T-helper 17 cell (primary cell): ENCODE measurements at regions not wholly inside any gene's neighbourhood (a gene's known extent, or its start where the extent isn't known, plus 50 kb on each side); places are given as distances from the start of the nearest gene placed in this dataset.
A peak's percentile ranks its signal among the peaks of the same experiment; 100 is the strongest.

Experiments used
- ATAC-seq: fragments of 150-1000 bp; cut with Tn5 transposase; 2 replicates; pipeline ENCODE4 v1.10.0; 2021; ENCODE audit warnings: mild to moderate bottlenecking, moderate library complexity
- DNase-seq, 3 donors: peaks; one replicate each; pipeline versions ENCODE4 v3.0.0 to v3.0.0-alpha.2; 2020 to 2021
- H3K9me3 ChIP-seq: one replicate; pipeline ENCODE4 v1.7.0; 2013; ENCODE audit warnings: low read length, mild to moderate bottlenecking; ENCODE audit not compliant: control insufficient read depth, poor library complexity, severe bottlenecking
- H3K27ac Mint-ChIP-seq: one replicate; pipeline ENCODE4 v1.8.0; 2022; ENCODE audit warnings: mild to moderate bottlenecking, moderate library complexity, mixed read lengths
- H3K27me3 Mint-ChIP-seq: one replicate; pipeline ENCODE4 v1.8.0; 2022; ENCODE audit warnings: mixed read lengths
- H3K36me3 Mint-ChIP-seq: one replicate; pipeline ENCODE4 v1.8.0; 2022; ENCODE audit warnings: low read depth, mixed read lengths
- H3K4me1 Mint-ChIP-seq: one replicate; pipeline ENCODE4 v1.8.0; 2022; ENCODE audit warnings: mild to moderate bottlenecking, mixed read lengths
- H3K4me3 Mint-ChIP-seq: one replicate; pipeline ENCODE4 v1.8.0; 2022; ENCODE audit warnings: mild to moderate bottlenecking, moderate library complexity, mixed read lengths

GRCh38 chr6:156507106-156507505 is 270.1 kb upstream of the ARID1B start:
- ATAC-seq (no peak), DNase-seq (no peak)
- Mint-ChIP-seq H3K4me1 (peaks cover 13% of the 10 kb centered on the region), H3K4me3 (peak overlapping the region; percentile 32), H3K36me3 (no peaks in the 10 kb centered on the region), H3K27me3 (peaks cover 26% of the 10 kb centered on the region), H3K27ac (no peak overlapping the region)
- no peaks in the 10 kb centered on the region for H3K9me3 ChIP-seq

GRCh38 chr6:156502969-156503504 is 274.1 kb upstream of the ARID1B start:
- no peak for DNase-seq
- ATAC-seq: no peak
- H3K9me3 ChIP-seq: no peaks in the 10 kb centered on the region
- Mint-ChIP-seq H3K27ac (no peak overlapping the region), H3K36me3 (no peaks in the 10 kb centered on the region), H3K4me1 (peaks cover 4% of the 10 kb centered on the region), H3K4me3 (no peak overlapping the region), H3K27me3 (peaks cover 9% of the 10 kb centered on the region)

- peaks cover 3% of the 10 kb centered on the region for H3K9me3 ChIP-seq
- DNase-seq (no peak), ATAC-seq (no peak)
- H3K27me3 Mint-ChIP-seq: peaks cover 5% of the 10 kb centered on the region
- H3K36me3 Mint-ChIP-seq: no peaks in the 10 kb centered on the region
- H3K4me1 Mint-ChIP-seq: no peaks in the 10 kb centered on the region
- H3K4me3 Mint-ChIP-seq: no peak overlapping the region
- no peak overlapping the region for H3K27ac Mint-ChIP-seq
Measured at GRCh38 chr6:156497618-156498017, 279.6 kb upstream of the ARID1B start.

GRCh38 chr6:156487877-156488276 is 289.3 kb upstream of the ARID1B start:
- no peaks in the 10 kb centered on the region for H3K36me3 Mint-ChIP-seq
- H3K4me1 Mint-ChIP-seq: no peaks in the 10 kb centered on the region
- DNase-seq: no peak

GRCh38 chr6:156485150-156485549 is 292.0 kb upstream of the ARID1B start:
- H3K27ac Mint-ChIP-seq: no peak overlapping the region
- DNase-seq: no peak
- H3K36me3 Mint-ChIP-seq: no peaks in the 10 kb centered on the region
- no peak overlapping the region for H3K4me3 Mint-ChIP-seq
- H3K4me1 Mint-ChIP-seq: no peaks in the 10 kb centered on the region
- no peaks in the 10 kb centered on the region for H3K9me3 ChIP-seq
- ATAC-seq: no peak
- no peaks in the 10 kb centered on the region for H3K27me3 Mint-ChIP-seq

More at GRCh38 chr6:156487877-156488276, 289.3 kb upstream of the ARID1B start:
- H3K4me3 Mint-ChIP-seq: no peak overlapping the region
- no peak for ATAC-seq
- no peaks in the 10 kb centered on the region for H3K9me3 ChIP-seq
- H3K27me3 Mint-ChIP-seq: no peaks in the 10 kb centered on the region
- H3K27ac Mint-ChIP-seq: no peak overlapping the region

- Mint-ChIP-seq H3K27ac (no peak overlapping the region), H3K27me3 (no peaks in the 10 kb centered on the region), H3K36me3 (peaks cover 2% of the 10 kb centered on the region), H3K4me1 (no peaks in the 10 kb centered on the region), H3K4me3 (no peak overlapping the region)
- DNase-seq (no peak), ATAC-seq (no peak)
- H3K9me3 ChIP-seq: no peaks in the 10 kb centered on the region
Measured at GRCh38 chr6:156474507-156475120, 302.6 kb upstream of the ARID1B start.

GRCh38 chr6:156471000-156471399 is 306.2 kb upstream of the ARID1B start:
- no peaks in the 10 kb centered on the region for H3K4me1 Mint-ChIP-seq
- no peaks in the 10 kb centered on the region for H3K9me3 ChIP-seq
- H3K4me3 Mint-ChIP-seq: no peak overlapping the region
- H3K36me3 Mint-ChIP-seq: peaks cover 4% of the 10 kb centered on the region
- DNase-seq (no peak), ATAC-seq (no peak)
- no peak overlapping the region for H3K27ac Mint-ChIP-seq
- H3K27me3 Mint-ChIP-seq: no peaks in the 10 kb centered on the region

- ATAC-seq (no peak), DNase-seq (no peak)
- Mint-ChIP-seq H3K36me3 (peaks cover 2% of the 10 kb centered on the region), H3K27ac (no peak overlapping the region), H3K27me3 (no peaks in the 10 kb centered on the region), H3K4me1 (peaks cover 3% of the 10 kb centered on the region), H3K4me3 (no peak overlapping the region)
- H3K9me3 ChIP-seq: no peaks in the 10 kb centered on the region
Measured at GRCh38 chr6:156464100-156464878, 312.9 kb upstream of the ARID1B start.

- Mint-ChIP-seq H3K4me1 (peaks cover 3% of the 10 kb centered on the region), H3K36me3 (no peaks in the 10 kb centered on the region), H3K27me3 (no peaks in the 10 kb centered on the region), H3K27ac (no peak overlapping the region), H3K4me3 (no peak overlapping the region)
- H3K9me3 ChIP-seq: no peaks in the 10 kb centered on the region
- DNase-seq: no peak
- no peak for ATAC-seq
Measured at GRCh38 chr6:156461647-156462046, 315.5 kb upstream of the ARID1B start.

GRCh38 chr6:156457601-156458000 is 319.6 kb upstream of the ARID1B start:
- no peak for DNase-seq
- no peak overlapping the region for H3K27ac Mint-ChIP-seq
- peaks cover 2% of the 10 kb centered on the region for H3K36me3 Mint-ChIP-seq
- H3K27me3 Mint-ChIP-seq: no peaks in the 10 kb centered on the region
- no peaks in the 10 kb centered on the region for H3K9me3 ChIP-seq
- H3K4me1 Mint-ChIP-seq: no peaks in the 10 kb centered on the region
- ATAC-seq: no peak
- H3K4me3 Mint-ChIP-seq: no peak overlapping the region

GRCh38 chr6:156455847-156456246 is 321.3 kb upstream of the ARID1B start:
- ATAC-seq (no peak), DNase-seq (no peak)
- H3K9me3 ChIP-seq: no peaks in the 10 kb centered on the region
- no peak overlapping the region for H3K27ac Mint-ChIP-seq
- no peaks in the 10 kb centered on the region for H3K4me1 Mint-ChIP-seq
- H3K27me3 Mint-ChIP-seq: no peaks in the 10 kb centered on the region
- no peak overlapping the region for H3K4me3 Mint-ChIP-seq
- H3K36me3 Mint-ChIP-seq: peaks cover 2% of the 10 kb centered on the region

- ATAC-seq (no peak), DNase-seq (no peak)
- H3K36me3 Mint-ChIP-seq: peaks cover 2% of the 10 kb centered on the region
- no peaks in the 10 kb centered on the region for H3K9me3 ChIP-seq
- no peaks in the 10 kb centered on the region for H3K4me1 Mint-ChIP-seq
- no peaks in the 10 kb centered on the region for H3K27me3 Mint-ChIP-seq
- no peak overlapping the region for H3K4me3 Mint-ChIP-seq
- H3K27ac Mint-ChIP-seq: no peak overlapping the region
Measured at GRCh38 chr6:156454867-156455266, 322.3 kb upstream of the ARID1B start.

- Mint-ChIP-seq H3K27ac (no peak overlapping the region), H3K36me3 (peaks cover 2% of the 10 kb centered on the region), H3K4me1 (no peaks in the 10 kb centered on the region), H3K27me3 (no peaks in the 10 kb centered on the region), H3K4me3 (no peak overlapping the region)
- H3K9me3 ChIP-seq: no peaks in the 10 kb centered on the region
- ATAC-seq (no peak), DNase-seq (no peak)
Measured at GRCh38 chr6:156451726-156452125, 325.5 kb upstream of the ARID1B start.

GRCh38 chr6:156451088-156451487 is 326.1 kb upstream of the ARID1B start:
- Mint-ChIP-seq H3K4me3 (no peak overlapping the region), H3K36me3 (peaks cover 2% of the 10 kb centered on the region), H3K27me3 (no peaks in the 10 kb centered on the region), H3K4me1 (no peaks in the 10 kb centered on the region), H3K27ac (no peak overlapping the region)
- H3K9me3 ChIP-seq: no peaks in the 10 kb centered on the region
- DNase-seq: no peak
- ATAC-seq: no peak
